Bronchial epithelial cell (primary cell): ENCODE measurements at regions not wholly inside any gene's neighbourhood (a gene's known extent, or its start where the extent isn't known, plus 50 kb on each side); places are given as distances from the start of the nearest gene placed in this dataset.
A peak's percentile ranks its signal among the peaks of the same experiment; 100 is the strongest.

Experiments
- DNase-seq: peaks from one replicate; pipeline ENCODE4 v3.0.0-alpha.2; 2010; ENCODE audit warnings: low read depth
- FAIRE-seq: peaks from 2 replicates; lab custom pipeline; 2011; peaks lifted over from hg19 to GRCh38; lab: Jason Lieb, UNC
- H3K27me3 ChIP-seq: 2 replicates; pipeline ENCODE4 v1.5.1; 2011; ENCODE audit warnings: low read length; ENCODE audit not compliant: control insufficient read depth, insufficient read depth
- H3K36me3 ChIP-seq: 2 replicates; pipeline ENCODE4 v1.5.1; 2011; ENCODE audit warnings: low read length; ENCODE audit not compliant: control insufficient read depth, insufficient read depth
- H3K4me3 ChIP-seq: 2 replicates; pipeline ENCODE4 v1.5.1; 2011; ENCODE audit warnings: mild to moderate bottlenecking, low read depth, low read length, control low read depth
- CTCF ChIP-seq: IDR thresholded peaks from 2 replicates; pipeline ENCODE4 v1.5.1; 2011; ENCODE audit warnings: mild to moderate bottlenecking, moderate library complexity, low read length, control low read depth, inconsistent platforms; ENCODE audit not compliant: insufficient read depth, severe bottlenecking

- no peaks in the 10 kb centered on the region for H3K36me3 ChIP-seq
- no peaks in the 10 kb centered on the region for H3K27me3 ChIP-seq
- DNase-seq (peak; percentile 7), FAIRE-seq (no peak)
- no peak overlapping the region for H3K4me3 ChIP-seq
- TF ChIP-seq CTCF, result no peak
These were observed 327.2 kb upstream of the TRIB2 start for GRCh38 chr2:12389344-12390045.

- no peak for FAIRE-seq
- TF ChIP-seq CTCF, result no peak
- Histone ChIP-seq H3K27me3 (no peaks in the 10 kb centered on the region), H3K36me3 (no peaks in the 10 kb centered on the region), H3K4me3 (no peak overlapping the region)
- no peak for DNase-seq
These were observed 325.6 kb upstream of the TRIB2 start for GRCh38 chr2:12391116-12391515.

- no peak for TF ChIP-seq CTCF
- Histone ChIP-seq H3K27me3 (no peaks in the 10 kb centered on the region), H3K36me3 (no peaks in the 10 kb centered on the region), H3K4me3 (no peak overlapping the region)
- no peak for FAIRE-seq
- DNase-seq, result peak; percentile 21
These were observed 320.0 kb upstream of the TRIB2 start for GRCh38 chr2:12396699-12397098.

- Histone ChIP-seq H3K36me3 (no peaks in the 10 kb centered on the region), H3K27me3 (no peaks in the 10 kb centered on the region), H3K4me3 (no peak overlapping the region)
- no peak for TF ChIP-seq CTCF
- DNase-seq (peak; percentile 36), FAIRE-seq (no peak)
These were observed 318.9 kb upstream of the TRIB2 start for GRCh38 chr2:12397854-12398253.

- DNase-seq (peak; percentile 17), FAIRE-seq (no peak)
- Histone ChIP-seq H3K36me3 (no peaks in the 10 kb centered on the region), H3K4me3 (no peak overlapping the region), H3K27me3 (no peaks in the 10 kb centered on the region)
- no peak for TF ChIP-seq CTCF
These were observed 317.5 kb upstream of the TRIB2 start for GRCh38 chr2:12399240-12399639.

GRCh38 chr2:12400543-12400942, 316.2 kb upstream of the TRIB2 start:
- no peak for FAIRE-seq

More at GRCh38 chr2:12400543-12400942, 316.2 kb upstream of the TRIB2 start:
- no peak for DNase-seq
- no peaks in the 10 kb centered on the region for H3K27me3 ChIP-seq
- no peaks in the 10 kb centered on the region for H3K36me3 ChIP-seq
- H3K4me3 ChIP-seq, result no peak overlapping the region
- no peak for TF ChIP-seq CTCF
